ENCODE measurements at regions not wholly inside any gene's neighbourhood (a gene's known extent, or its start where the extent isn't known, plus 50 kb on each side); places are given as distances from the start of the nearest gene placed in this dataset.
"Not testable (repeated sequence)": the region's sequence is repeated elsewhere in the genome, so short reads cannot be mapped to it uniquely, and the experiment has no call there.

GRCh38 chr7:103244865-103245264, 52.4 kb upstream of the PMPCB start:
- DNase-seq = peak; percentile 18

DNA sequence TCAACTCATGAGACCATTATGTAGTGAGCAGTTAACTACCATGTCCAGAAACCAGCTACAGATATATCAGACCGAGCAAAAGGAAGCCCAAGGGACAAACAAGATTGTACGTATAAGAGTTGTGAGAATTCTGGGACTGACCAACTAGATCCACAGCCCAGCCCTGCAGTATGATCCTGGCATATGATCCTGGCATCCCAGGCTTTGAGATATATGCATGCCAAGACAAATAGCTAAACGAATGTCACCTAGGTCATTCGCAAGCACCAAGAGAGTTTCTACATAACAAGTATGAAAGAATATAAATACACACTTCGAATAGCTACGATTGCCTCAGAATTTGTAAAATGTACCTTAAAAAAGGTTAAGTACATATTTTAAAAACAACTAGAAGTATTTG, 56.4 kb upstream of the PMPCB start:
- no peak for DNase-seq

- not testable (repeated sequence) for DNase-seq
Measured at GRCh38 chr7:103235824-103236223, 61.4 kb upstream of the PMPCB start.

DNA sequence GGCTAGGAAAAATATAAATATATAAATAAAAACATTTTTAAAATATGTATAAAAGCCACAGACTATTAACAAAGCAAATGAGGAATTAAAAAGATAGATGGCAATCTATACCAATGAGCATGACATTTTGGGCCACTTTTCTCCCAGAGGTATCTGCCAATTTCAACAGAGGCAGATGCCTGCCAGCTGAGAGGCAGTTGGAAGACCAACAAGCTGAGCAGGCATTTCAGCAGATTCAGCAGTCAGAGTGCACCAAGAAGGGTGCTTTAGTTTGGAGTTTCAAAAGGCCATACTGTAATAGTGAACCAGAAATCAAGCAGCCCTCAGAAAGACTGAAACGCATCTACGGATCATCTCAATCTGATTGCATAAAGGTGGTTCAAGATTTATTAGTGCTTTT, 62.4 kb upstream of the PMPCB start:
- not testable (repeated sequence) for DNase-seq

- DNase-seq = not testable (repeated sequence)
Measured at GRCh38 chr7:103227787-103228186, 69.4 kb upstream of the PMPCB start.

DNA sequence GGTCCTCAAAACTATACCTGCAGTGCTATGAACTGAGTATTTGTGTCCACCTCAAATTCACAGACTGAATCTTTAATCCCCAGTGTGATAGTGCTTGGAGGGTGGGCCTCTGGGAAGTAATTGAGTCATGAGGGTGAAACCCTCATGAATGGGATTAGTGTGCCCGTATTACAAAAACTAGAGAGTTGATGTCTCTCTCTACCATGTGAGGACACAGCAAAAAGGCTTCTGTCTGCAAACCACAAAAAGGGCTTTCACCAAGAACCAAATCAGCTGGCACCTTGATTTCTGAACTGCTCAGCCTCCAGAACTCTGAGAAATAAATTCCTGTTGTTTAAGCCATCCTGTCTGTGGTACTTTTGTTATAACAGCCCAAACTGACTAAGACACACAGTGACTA, 71.4 kb upstream of the PMPCB start:
- DNase-seq = not testable (repeated sequence)

DNA sequence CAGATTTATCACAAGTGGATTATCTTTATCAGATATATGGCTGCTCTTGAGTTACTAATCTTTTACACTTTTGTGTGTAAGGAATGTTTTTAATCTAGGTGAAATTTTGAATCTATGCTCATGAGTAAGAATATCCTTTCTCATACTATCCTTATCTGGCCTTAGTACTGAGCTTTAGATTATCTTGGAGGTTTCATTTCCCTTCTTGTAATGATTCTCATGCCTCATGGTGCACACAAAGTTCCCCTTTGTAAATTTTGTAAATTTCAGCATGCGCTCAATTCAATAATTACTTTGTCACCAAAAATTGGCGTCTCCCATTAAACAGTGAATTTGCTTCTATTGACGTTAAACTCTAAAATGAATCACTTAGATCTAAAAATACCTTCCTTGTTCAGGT, 74.2 kb upstream of the NAPEPLD start:
- DNase-seq = not testable (repeated sequence)

DNA sequence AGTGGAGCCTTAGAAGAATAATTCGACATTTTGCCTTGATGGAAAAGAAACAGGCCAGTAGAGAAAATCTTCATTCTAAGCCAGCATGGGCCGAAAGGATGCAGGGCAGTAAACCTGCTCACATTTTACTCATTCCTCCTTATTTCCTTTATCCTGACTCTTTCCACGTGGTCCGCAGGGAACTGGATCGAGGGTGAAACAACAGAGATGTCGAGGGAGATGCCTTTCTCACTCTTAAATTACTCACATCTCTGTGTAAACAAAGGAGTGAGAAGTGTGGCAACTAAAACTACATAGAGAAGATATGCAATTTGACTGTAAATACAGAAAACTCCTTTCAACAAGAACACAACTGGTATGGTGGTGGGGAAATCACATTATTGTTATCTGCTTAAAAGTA, 62.1 kb upstream of the NAPEPLD start:
- DNase-seq = not testable (repeated sequence)

GRCh38 chr7:103199191-103199590, 50.3 kb upstream of the NAPEPLD start:
- DNase-seq = not testable (repeated sequence)
